ENCODE measurements at regions not wholly inside any gene's neighbourhood (a gene's known extent, or its start where the extent isn't known, plus 50 kb on each side); places are given as distances from the start of the nearest gene placed in this dataset.

GRCh38 chr14:36068777-36069534 lies 107.6 kb downstream of the PTCSC3 start:
- DNase-seq (ENCODE audit: low read depth) = peak; percentile 17
- H3K4me3 ChIP-seq (ENCODE audit: control insufficient read depth, low read depth, low read length) = no peak overlapping the region

DNA sequence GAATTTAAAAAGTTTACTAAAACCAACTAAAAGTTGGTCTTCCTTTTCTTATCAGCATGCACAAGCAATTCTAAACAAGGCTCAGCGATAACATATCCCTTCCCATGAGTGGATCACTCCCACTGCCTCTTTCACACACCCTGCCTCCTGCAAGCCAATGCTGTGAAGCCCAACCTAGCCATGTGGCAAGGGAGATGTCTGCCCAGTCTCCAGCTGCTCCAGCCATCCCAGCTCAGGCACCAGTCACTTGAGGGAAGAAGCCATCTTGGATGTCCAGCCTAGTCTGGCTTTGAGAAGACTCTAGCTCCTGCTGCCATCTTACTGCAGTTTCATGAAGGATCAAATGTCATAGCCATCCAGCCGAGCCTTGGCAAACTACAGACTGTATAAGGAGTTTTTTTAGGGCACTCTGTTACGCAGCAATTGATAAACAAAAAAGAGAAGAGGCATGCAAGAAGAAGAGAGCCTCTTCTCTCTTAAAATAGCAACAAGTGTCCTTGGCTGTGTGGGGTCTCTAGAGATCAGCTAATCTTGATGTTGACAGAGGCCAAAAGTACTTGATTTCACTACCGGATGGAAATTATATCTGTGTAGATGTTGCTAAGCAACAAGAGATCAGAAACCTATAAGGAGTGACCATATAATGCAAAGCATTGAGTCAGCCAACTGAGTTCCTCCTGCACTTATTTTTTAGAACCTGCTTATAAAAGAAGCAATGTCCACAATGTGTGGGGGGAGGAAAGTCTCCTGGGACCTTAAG lies 108.9 kb downstream of the PTCSC3 start:
- DNase-seq (ENCODE audit: low read depth) = no peak
- H3K4me3 ChIP-seq (ENCODE audit: control insufficient read depth, low read depth, low read length) = no peak overlapping the region
- no peak for TF ChIP-seq CTCF (IDR thresholded peaks at IDR 0.05; ENCODE audit: control insufficient read depth, insufficient read depth, low read depth, low read length, missing control alignments)

More at GRCh38 chr14:36068777-36069534, 107.6 kb downstream of the PTCSC3 start:
- TF ChIP-seq CTCF (IDR thresholded peaks at IDR 0.05; ENCODE audit: control insufficient read depth, insufficient read depth, low read depth, low read length, missing control alignments) = no peak

- DNase-seq (ENCODE audit: low read depth) = no peak
- TF ChIP-seq CTCF (IDR thresholded peaks at IDR 0.05; ENCODE audit: control insufficient read depth, insufficient read depth, low read depth, low read length, missing control alignments) = no peak
- no peak overlapping the region for H3K4me3 ChIP-seq (ENCODE audit: control insufficient read depth, low read depth, low read length)
Measured at GRCh38 chr14:36066636-36067035, 109.9 kb downstream of the PTCSC3 start.

DNA sequence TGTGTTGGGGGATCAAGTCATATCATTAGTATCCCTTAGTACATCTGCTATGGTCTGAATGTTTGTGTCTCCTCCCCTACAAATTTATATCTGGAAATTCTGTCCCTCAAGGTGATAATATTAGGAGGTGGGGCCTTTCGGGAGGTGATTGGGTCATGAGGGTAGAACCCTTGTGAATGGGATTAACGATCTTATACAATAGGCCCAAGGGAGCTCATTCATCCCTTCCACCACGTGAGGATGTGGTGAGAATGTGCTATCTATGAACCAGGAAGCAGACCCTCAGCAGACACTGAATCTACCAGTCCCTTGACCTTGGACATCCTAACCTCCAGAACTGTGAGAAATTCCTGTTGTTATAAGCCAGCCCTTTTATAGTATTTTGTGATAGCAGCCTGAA lies 110.7 kb downstream of the PTCSC3 start:
- no peak overlapping the region for H3K4me3 ChIP-seq (ENCODE audit: control insufficient read depth, low read depth, low read length)
- no peak for DNase-seq (ENCODE audit: low read depth)
- TF ChIP-seq CTCF (IDR thresholded peaks at IDR 0.05; ENCODE audit: control insufficient read depth, insufficient read depth, low read depth, low read length, missing control alignments) = no peak

- DNase-seq (ENCODE audit: low read depth) = no peak
- TF ChIP-seq CTCF (IDR thresholded peaks at IDR 0.05; ENCODE audit: control insufficient read depth, insufficient read depth, low read depth, low read length, missing control alignments) = no peak
- no peak overlapping the region for H3K4me3 ChIP-seq (ENCODE audit: control insufficient read depth, low read depth, low read length)
Measured at GRCh38 chr14:36059531-36059930, 117.0 kb downstream of the PTCSC3 start.

DNA sequence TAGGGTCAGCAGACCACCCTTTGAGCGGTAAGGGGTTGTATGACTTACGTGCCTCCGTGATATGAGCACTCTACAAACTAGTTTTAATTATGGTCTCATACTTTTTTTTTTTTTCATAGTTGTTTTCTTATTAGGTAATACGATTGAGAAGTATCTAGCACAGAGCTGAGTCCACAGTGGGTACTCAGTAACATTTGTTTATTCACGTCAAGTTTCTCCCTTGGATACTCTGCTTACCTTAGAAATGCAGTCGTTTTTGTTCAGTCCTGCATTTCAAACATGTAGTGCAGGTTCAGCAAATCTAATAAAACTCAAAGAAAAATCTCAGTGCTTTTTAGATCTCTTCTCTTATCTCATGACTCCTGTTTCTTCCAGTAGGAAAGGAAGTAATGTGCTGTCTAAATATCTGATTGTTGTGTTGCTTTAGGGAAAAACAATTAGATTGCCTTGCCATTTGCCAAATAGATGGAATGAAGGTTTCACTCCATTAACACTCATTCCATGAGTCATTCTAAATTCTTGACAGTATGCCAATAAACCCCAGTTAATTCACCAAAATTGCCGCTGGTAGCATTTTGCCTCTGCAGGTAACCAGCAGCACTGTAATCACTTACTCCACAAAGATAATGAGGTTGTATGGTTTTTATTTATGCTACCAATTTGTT lies 118.9 kb downstream of the PTCSC3 start:
- TF ChIP-seq CTCF (IDR thresholded peaks at IDR 0.05; ENCODE audit: control insufficient read depth, insufficient read depth, low read depth, low read length, missing control alignments) = no peak
- DNase-seq (ENCODE audit: low read depth) = no peak
- no peak overlapping the region for H3K4me3 ChIP-seq (ENCODE audit: control insufficient read depth, low read depth, low read length)

All from AG09309 (cell line).